ENCODE measurements at regions not wholly inside any gene's neighbourhood (a gene's known extent, or its start where the extent isn't known, plus 50 kb on each side); places are given as distances from the start of the nearest gene placed in this dataset.
"Not testable (repeated sequence)": the region's sequence is repeated elsewhere in the genome, so short reads cannot be mapped to it uniquely, and the experiment has no call there.

DNA sequence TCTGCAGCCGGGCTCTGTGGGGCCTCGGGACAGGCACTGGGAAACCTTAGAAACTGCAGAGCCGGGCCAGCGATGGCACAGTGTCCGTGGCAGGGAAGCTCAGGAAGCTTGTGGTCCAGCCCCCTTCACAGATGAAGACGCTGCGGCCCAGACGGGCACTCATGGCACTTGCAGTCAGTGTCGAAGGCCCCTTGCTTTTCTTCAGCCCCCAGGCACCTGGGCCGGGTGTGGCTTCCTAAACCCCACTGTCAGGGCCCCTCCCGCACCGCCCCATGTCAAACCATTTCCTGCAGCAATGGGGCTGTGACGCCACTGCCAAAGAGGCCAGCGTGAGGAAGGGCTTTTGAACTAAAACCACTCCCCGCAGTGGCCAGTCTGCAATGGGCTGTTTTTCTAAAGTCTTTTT, 164.0 kb downstream of the LAT start:
- Mint-ChIP-seq H3K27me3 (ENCODE audit: low read depth in 3 of 3) (no peaks in the 10 kb centered on the region), H3K4me3 (peak overlapping the region; percentile 24 to 70), H3K9me3 (no peaks in the 10 kb centered on the region), H3K36me3 (peaks cover 39 to 80% of the 10 kb centered on the region in 2 donors), H3K27ac (peak overlapping the region; percentile 90 to 99 (median 95)), H3K4me1 (peaks cover 50% of the 10 kb centered on the region)
- peak; percentile 66 to 81 (median 67) for DNase-seq
- WGBS (ENCODE audit: insufficient coverage) = 2% methylated on average over 10 of the region's 15 CpGs
- Histone ChIP-seq H3K4me3 (replicated peaks in 1 of 3; ENCODE audit: low read depth in 2 of 3, low read length in 3 of 3) (peak overlapping the region in 1 of 3 experiments; percentile 3), H4K20me1 (ENCODE audit: insufficient read depth, low read length) (no peaks in the 10 kb centered on the region), H3K9ac (ENCODE audit: insufficient read depth, low read length, poor library complexity, severe bottlenecking) (peak overlapping the region; percentile 30), H3K27me3 (ENCODE audit: control insufficient read depth in 2 of 2, insufficient read depth in 2 of 2, low read length in 2 of 2) (no peaks in the 10 kb centered on the region), H3K36me3 (replicated peaks in 1 of 2; ENCODE audit: control insufficient read depth in 1 of 2, insufficient read depth in 2 of 2, low read length in 2 of 2) (peaks cover 16 to 17% of the 10 kb centered on the region in 2 donors), H2AFZ (ENCODE audit: insufficient read depth, low read depth, low read length, poor library complexity, severe bottlenecking) (peak overlapping the region; percentile 66), H3K9me3 (replicated peaks in 1 of 2; ENCODE audit: control insufficient read depth in 1 of 2, insufficient read depth in 1 of 2, low read length in 2 of 2) (no peaks in the 10 kb centered on the region), H3K4me1 (ENCODE audit: control insufficient read depth in 1 of 2, insufficient read depth in 2 of 2, low read length in 2 of 2) (peaks cover 46 to 47% of the 10 kb centered on the region in 2 donors), H3K27ac (ENCODE audit: low read depth in 1 of 2, low read length in 2 of 2) (peak overlapping the region; percentile 60 to 84), H3K79me2 (ENCODE audit: insufficient read depth, low read length) (peaks cover 5% of the 10 kb centered on the region), H3K4me2 (replicated peaks; ENCODE audit: extremely low read depth, low read length, poor library complexity, severe bottlenecking) (peak overlapping the region; percentile 31)
- TF ChIP-seq, protein P1, sequence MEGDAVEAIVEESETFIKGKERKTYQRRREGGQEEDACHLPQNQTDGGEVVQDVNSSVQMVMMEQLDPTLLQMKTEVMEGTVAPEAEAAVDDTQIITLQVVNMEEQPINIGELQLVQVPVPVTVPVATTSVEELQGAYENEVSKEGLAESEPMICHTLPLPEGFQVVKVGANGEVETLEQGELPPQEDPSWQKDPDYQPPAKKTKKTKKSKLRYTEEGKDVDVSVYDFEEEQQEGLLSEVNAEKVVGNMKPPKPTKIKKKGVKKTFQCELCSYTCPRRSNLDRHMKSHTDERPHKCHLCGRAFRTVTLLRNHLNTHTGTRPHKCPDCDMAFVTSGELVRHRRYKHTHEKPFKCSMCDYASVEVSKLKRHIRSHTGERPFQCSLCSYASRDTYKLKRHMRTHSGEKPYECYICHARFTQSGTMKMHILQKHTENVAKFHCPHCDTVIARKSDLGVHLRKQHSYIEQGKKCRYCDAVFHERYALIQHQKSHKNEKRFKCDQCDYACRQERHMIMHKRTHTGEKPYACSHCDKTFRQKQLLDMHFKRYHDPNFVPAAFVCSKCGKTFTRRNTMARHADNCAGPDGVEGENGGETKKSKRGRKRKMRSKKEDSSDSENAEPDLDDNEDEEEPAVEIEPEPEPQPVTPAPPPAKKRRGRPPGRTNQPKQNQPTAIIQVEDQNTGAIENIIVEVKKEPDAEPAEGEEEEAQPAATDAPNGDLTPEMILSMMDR (IDR thresholded peaks at IDR 0.05) = no peak
- intact Hi-C loops (cut with micrococcal nuclease) = no loop called here

DNA sequence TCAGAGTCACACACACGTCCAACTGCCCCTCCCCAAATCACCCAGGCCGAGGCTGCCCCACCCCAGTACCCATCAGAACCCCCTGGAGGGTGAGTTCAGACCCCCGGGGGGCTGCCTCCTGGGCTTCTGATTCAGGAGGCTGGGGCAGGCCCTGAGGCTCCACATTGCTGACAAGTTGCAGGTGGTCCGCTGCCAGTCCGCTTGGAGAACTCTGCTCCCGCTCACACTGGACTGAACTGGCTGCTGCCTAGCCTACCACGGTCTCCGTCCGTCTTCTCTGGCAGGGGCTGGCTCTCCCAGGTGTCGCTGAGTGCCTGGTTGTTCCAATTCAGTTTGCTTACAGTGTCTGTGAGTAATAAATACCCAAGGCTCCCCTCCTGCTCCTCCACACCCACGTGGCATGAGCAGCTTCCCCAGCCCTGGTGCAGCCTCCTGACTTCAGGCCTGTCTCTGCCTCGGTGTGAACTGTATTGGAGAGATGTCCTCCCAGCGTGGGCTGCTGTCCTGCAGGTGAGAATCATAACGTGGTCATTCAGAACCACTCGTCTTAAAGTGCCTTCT, 163.4 kb downstream of the LAT start:
- H3K27ac Mint-ChIP-seq = peak overlapping the region; percentile 90 to 99 (median 95)
- Histone ChIP-seq H3K4me1 (ENCODE audit: control insufficient read depth in 1 of 2, insufficient read depth in 2 of 2, low read length in 2 of 2) (peaks cover 40% of the 10 kb centered on the region in 2 donors), H3K27me3 (ENCODE audit: control insufficient read depth in 2 of 2, insufficient read depth in 2 of 2, low read length in 2 of 2) (no peaks in the 10 kb centered on the region), H3K79me2 (ENCODE audit: insufficient read depth, low read length) (no peaks in the 10 kb centered on the region), H3K36me3 (replicated peaks in 1 of 2; ENCODE audit: control insufficient read depth in 1 of 2, insufficient read depth in 2 of 2, low read length in 2 of 2) (peaks cover 16 to 17% of the 10 kb centered on the region in 2 donors), H3K9ac (ENCODE audit: insufficient read depth, low read length, poor library complexity, severe bottlenecking) (peak overlapping the region; percentile 30), H3K4me2 (replicated peaks; ENCODE audit: extremely low read depth, low read length, poor library complexity, severe bottlenecking) (no peak overlapping the region), H3K9me3 (replicated peaks in 1 of 2; ENCODE audit: control insufficient read depth in 1 of 2, insufficient read depth in 1 of 2, low read length in 2 of 2) (no peaks in the 10 kb centered on the region), H3K4me3 (replicated peaks in 1 of 3; ENCODE audit: low read depth in 2 of 3, low read length in 3 of 3) (peak overlapping the region in 1 of 3 experiments; percentile 3), H4K20me1 (ENCODE audit: insufficient read depth, low read length) (no peaks in the 10 kb centered on the region), H2AFZ (ENCODE audit: insufficient read depth, low read depth, low read length, poor library complexity, severe bottlenecking) (peak overlapping the region; percentile 66), H3K27ac (ENCODE audit: low read depth in 1 of 2, low read length in 2 of 2) (peak overlapping the region; percentile 60 to 84)
- H3K36me3 Mint-ChIP-seq = peaks cover 36 to 84% of the 10 kb centered on the region in 2 donors
- TF ChIP-seq, protein P1 (IDR thresholded peaks at IDR 0.05) = no peak
- H3K4me1 Mint-ChIP-seq = peaks cover 47% of the 10 kb centered on the region
- no peaks in the 10 kb centered on the region for H3K9me3 Mint-ChIP-seq
- DNase-seq = peak in 1 of 3 donors; percentile 25
- no peaks in the 10 kb centered on the region for H3K27me3 Mint-ChIP-seq (ENCODE audit: low read depth in 3 of 3)
- WGBS (ENCODE audit: insufficient coverage) = 79% methylated on average over 6 of the region's 15 CpGs
- peak overlapping the region in 1 of 2 donors; percentile 70 for H3K4me3 Mint-ChIP-seq
- intact Hi-C loops (cut with micrococcal nuclease) = no loop called here

DNA sequence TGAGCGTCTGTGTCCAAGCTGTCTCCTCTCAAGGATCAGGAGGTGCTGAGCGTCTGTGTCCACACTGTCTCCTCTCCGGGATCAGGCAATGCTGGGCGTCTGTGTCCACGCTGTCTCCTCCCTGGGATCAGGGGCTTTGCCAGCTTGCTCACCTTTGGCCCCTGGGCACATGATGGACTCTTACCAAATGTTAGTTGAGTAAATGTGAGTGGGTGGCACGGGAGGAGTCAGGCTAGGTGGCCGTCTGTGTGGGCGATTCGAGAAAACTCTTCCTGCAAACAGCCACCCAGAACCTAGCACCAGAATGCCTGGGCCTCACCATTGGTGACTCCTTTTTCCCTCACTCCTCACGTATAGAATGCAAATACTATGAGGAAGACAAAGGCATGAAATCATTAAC, 162.9 kb downstream of the LAT start:
- H3K27me3 Mint-ChIP-seq (ENCODE audit: low read depth in 3 of 3); H3K4me3 ChIP-seq (replicated peaks in 1 of 3; ENCODE audit: low read depth in 2 of 3, low read length in 3 of 3); intact Hi-C loops (cut with micrococcal nuclease); H3K9me3 Mint-ChIP-seq; H3K27me3 ChIP-seq (ENCODE audit: control insufficient read depth in 2 of 2, insufficient read depth in 2 of 2, low read length in 2 of 2); H3K4me2 ChIP-seq (replicated peaks; ENCODE audit: extremely low read depth, low read length, poor library complexity, severe bottlenecking); H3K9me3 ChIP-seq (replicated peaks in 1 of 2; ENCODE audit: control insufficient read depth in 1 of 2, insufficient read depth in 1 of 2, low read length in 2 of 2); H2AFZ ChIP-seq (ENCODE audit: insufficient read depth, low read depth, low read length, poor library complexity, severe bottlenecking); DNase-seq; H3K9ac ChIP-seq (ENCODE audit: insufficient read depth, low read length, poor library complexity, severe bottlenecking); H4K20me1 ChIP-seq (ENCODE audit: insufficient read depth, low read length); H3K4me3 Mint-ChIP-seq; H3K79me2 ChIP-seq (ENCODE audit: insufficient read depth, low read length): not testable (repeated sequence)
- H3K27ac ChIP-seq (ENCODE audit: low read depth in 1 of 2, low read length in 2 of 2) = peak overlapping the region; percentile 60 to 84
- Mint-ChIP-seq H3K36me3 (peaks cover 36 to 89% of the 10 kb centered on the region in 2 donors), H3K27ac (peak overlapping the region in 5 of 7 donors; percentile 28 to 99 (median 84)), H3K4me1 (peaks cover 45% of the 10 kb centered on the region)
- H3K36me3 ChIP-seq (replicated peaks in 1 of 2; ENCODE audit: control insufficient read depth in 1 of 2, insufficient read depth in 2 of 2, low read length in 2 of 2) = peaks cover 16 to 18% of the 10 kb centered on the region in 2 donors
- WGBS (ENCODE audit: insufficient coverage) = 100% methylated on average over 1 of the region's 10 CpGs
- H3K4me1 ChIP-seq (ENCODE audit: control insufficient read depth in 1 of 2, insufficient read depth in 2 of 2, low read length in 2 of 2) = peaks cover 36 to 38% of the 10 kb centered on the region in 2 donors
